ENCODE measurements at regions not wholly inside any gene's neighbourhood (a gene's known extent, or its start where the extent isn't known, plus 50 kb on each side); places are given as distances from the start of the nearest gene placed in this dataset.

- TF ChIP-seq ZBTB33 (IDR thresholded peaks at IDR 0.05) (peak; percentile 86; the same call in 1 of the 2 replicates), GATAD2B (conservative IDR thresholded peaks at IDR 0.05; ENCODE audit: low read depth) (no peak), POLR2AphosphoS2 (IDR thresholded peaks at IDR 0.05; ENCODE audit: low read depth, low read length) (no peak), SREBF1 (IDR thresholded peaks at IDR 0.05; ENCODE audit: low read length) (no peak), CEBPZ (IDR thresholded peaks at IDR 0.05; ENCODE audit: low read depth, low read length) (no peak), YY1 (IDR thresholded peaks at IDR 0.05; ENCODE audit: low read depth, low read length) (no peak), EZH2 (IDR thresholded peaks at IDR 0.05; ENCODE audit: borderline replicate concordance, control insufficient read depth, low read depth, low read length) (no peak), E2F8 (IDR thresholded peaks at IDR 0.05; ENCODE audit: low read depth, partially characterized antibody) (no peak), RELB (IDR thresholded peaks at IDR 0.05; ENCODE audit: low read depth) (0 out of 2 replicates have a peak, but pooled peaks have one; percentile 20), TAF1 (IDR thresholded peaks at IDR 0.05; ENCODE audit: borderline replicate concordance, low read depth, low read length) (no peak), USF1 (IDR thresholded peaks at IDR 0.05; ENCODE audit: borderline replicate concordance, extremely low read length, insufficient read depth, low read depth, low read length) (no peak), MTA2 (IDR thresholded peaks at IDR 0.05; ENCODE audit: low read depth) (peak; percentile 53; the same call in 1 of the 2 replicates), IRF4 (IDR thresholded peaks at IDR 0.05; ENCODE audit: low read depth, low read length) (no peak)
These were observed 529.4 kb upstream of the IGFBP3 start (continued) for GRCh38 chr7:46450425-46450824.
